SH-SY5Y (cell line): ENCODE measurements at regions not wholly inside any gene's neighbourhood (a gene's known extent, or its start where the extent isn't known, plus 50 kb on each side); places are given as distances from the start of the nearest gene placed in this dataset.

Experiments used
- GATA2 ChIP-seq: IDR thresholded peaks from 2 replicates; pipeline ENCODE4 v1.6.1; 2011; ENCODE audit warnings: mild to moderate bottlenecking, low read depth, low read length
- GATA3 ChIP-seq: IDR thresholded peaks from 2 replicates; pipeline ENCODE4 v1.6.1; 2011; ENCODE audit warnings: low read depth, mild to moderate bottlenecking, low read length, moderate library complexity

GRCh38 chr18:64273724-64274123 is 124.8 kb upstream of the LINC00305 start:
- no peak for TF ChIP-seq GATA3
- no peak for TF ChIP-seq GATA2
